CD8-positive, alpha-beta memory T cell (primary cell): ENCODE measurements at regions not wholly inside any gene's neighbourhood (a gene's known extent, or its start where the extent isn't known, plus 50 kb on each side); places are given as distances from the start of the nearest gene placed in this dataset.

Experiments used
- CTCF ChIA-PET: fragments of 350-600 bp; sonication (Branson Sonifier 250); formaldehyde crosslinking; loops from one replicate; lab custom pipeline; 2021; ENCODE audit warnings: antibody characterized with exemption; lab: Charles Lee
- POLR2A ChIA-PET: fragments of 350-600 bp; sonication (Branson Sonifier 250); formaldehyde crosslinking; loops from one replicate; lab custom pipeline; 2021; ENCODE audit warnings: antibody characterized with exemption; lab: Charles Lee
- DNase-seq, 5 donors: peaks; one replicate each; pipeline versions ENCODE4 v3.0.0 to v3.0.0-alpha.2; 2020 to 2022; ENCODE audit warnings: mixed read lengths in 1 of 5
- H3K27ac ChIP-seq: one replicate; pipeline ENCODE4 v1.7.0; 2013; ENCODE audit warnings: low read depth, mild to moderate bottlenecking, low read length, moderate library complexity
- H3K27me3 ChIP-seq: 2 replicates; pipeline ENCODE4 v1.7.0; 2013; ENCODE audit warnings: low read length, mild to moderate bottlenecking; ENCODE audit not compliant: insufficient read depth, poor library complexity, severe bottlenecking
- H3K36me3 ChIP-seq: 2 replicates; pipeline ENCODE4 v1.7.0; 2013; ENCODE audit warnings: mild to moderate bottlenecking, low read length, moderate library complexity; ENCODE audit not compliant: insufficient read depth
- H3K4me1 ChIP-seq: 2 replicates; pipeline ENCODE4 v1.7.0; 2013; ENCODE audit warnings: mild to moderate bottlenecking, low read length, moderate library complexity; ENCODE audit not compliant: insufficient read depth
- H3K4me3 ChIP-seq: 2 replicates; pipeline ENCODE4 v1.7.0; 2013; ENCODE audit warnings: mild to moderate bottlenecking, low read length
- H3K9me3 ChIP-seq: 2 replicates; pipeline ENCODE4 v1.7.0; 2013; ENCODE audit warnings: mild to moderate bottlenecking, low read length
- H3K27ac Mint-ChIP-seq, 8 donors: one replicate each; pipeline ENCODE4 v1.8.0; 2020 to 2021; ENCODE audit warnings: mixed read lengths in 8 of 8, mild to moderate bottlenecking in 6 of 8, inconsistent platforms in 3 of 8, moderate library complexity in 3 of 8
- H3K27me3 Mint-ChIP-seq, 2 donors: one replicate each; pipeline ENCODE4 v1.8.0; 2020 to 2021; ENCODE audit warnings: mixed read lengths in 2 of 2, mild to moderate bottlenecking in 1 of 2, moderate library complexity in 1 of 2
- H3K36me3 Mint-ChIP-seq, 3 donors: one replicate each; pipeline ENCODE4 v1.8.0; 2020 to 2021; ENCODE audit warnings: mixed read lengths in 3 of 3, inconsistent platforms in 1 of 3, mild to moderate bottlenecking in 1 of 3
- H3K4me1 Mint-ChIP-seq, 3 donors: one replicate each; pipeline ENCODE4 v1.8.0; 2020 to 2021; ENCODE audit warnings: mixed read lengths in 3 of 3, inconsistent platforms in 1 of 3, mild to moderate bottlenecking in 1 of 3
- H3K4me3 Mint-ChIP-seq, 7 donors: one replicate each; pipeline ENCODE4 v1.8.0; 2020 to 2021; ENCODE audit warnings: mixed read lengths in 7 of 7, mild to moderate bottlenecking in 6 of 7, moderate library complexity in 4 of 7, inconsistent platforms in 2 of 7
- H3K9me3 Mint-ChIP-seq, 5 donors: one replicate each; pipeline ENCODE4 v1.8.0; 2020 to 2022; ENCODE audit warnings: mixed read lengths in 5 of 5, mild to moderate bottlenecking in 3 of 5, moderate library complexity in 2 of 5, inconsistent platforms in 1 of 5

DNA sequence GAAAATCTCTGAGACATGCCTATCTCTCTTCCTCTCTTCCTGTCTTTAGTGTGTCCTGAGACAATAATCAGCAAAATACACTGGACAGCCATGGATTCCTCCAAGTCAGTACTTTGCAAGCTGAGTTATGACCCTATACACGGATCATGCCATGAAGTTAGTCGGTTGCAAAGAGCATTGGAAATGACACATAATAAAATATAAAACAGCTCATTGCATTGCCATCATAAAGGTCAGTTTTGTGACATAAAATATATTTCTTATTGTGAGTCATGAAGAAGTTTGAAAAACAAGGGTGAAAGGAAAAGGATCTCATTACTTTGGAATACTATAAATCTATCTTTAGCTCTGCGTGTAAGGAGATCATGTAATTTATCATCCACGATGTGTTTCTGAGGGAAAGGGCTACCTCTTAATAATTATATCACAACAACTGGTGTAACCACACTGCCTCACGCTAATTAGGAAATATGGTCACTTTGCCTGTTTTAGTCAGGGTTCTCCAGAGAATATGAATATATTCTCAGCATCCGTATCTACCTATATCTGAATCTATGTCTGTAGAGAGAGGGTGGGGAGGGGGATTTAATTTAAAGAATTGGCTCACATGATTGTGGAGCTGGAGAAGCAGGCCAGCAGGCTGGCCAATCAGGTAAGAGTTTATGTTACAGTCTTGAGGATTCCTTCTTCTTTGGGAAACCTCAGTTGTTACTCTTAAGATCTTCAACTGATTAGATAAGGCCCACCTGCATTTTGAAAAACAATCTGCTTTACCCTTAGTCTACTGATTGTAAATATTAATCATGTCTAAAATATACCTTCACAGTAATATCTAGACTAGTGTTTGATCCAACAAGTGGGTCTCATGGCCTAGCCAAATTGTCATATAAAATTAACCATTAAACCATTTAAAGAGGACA is 198.8 kb downstream of the FAT3 start:
- H3K4me3 Mint-ChIP-seq, result no peak overlapping the region
- H3K27me3 Mint-ChIP-seq, result no peaks in the 10 kb centered on the region
- H3K36me3 ChIP-seq, result no peaks in the 10 kb centered on the region
- peaks cover 0 to 26% (median 3%) of the 10 kb centered on the region in 5 donors for H3K9me3 Mint-ChIP-seq
- no peaks in the 10 kb centered on the region for H3K27me3 ChIP-seq
- H3K36me3 Mint-ChIP-seq, result no peaks in the 10 kb centered on the region
- no peak for DNase-seq
- no peak overlapping the region for H3K27ac Mint-ChIP-seq
- no peak overlapping the region for H3K4me3 ChIP-seq
- ChIA-PET POLR2A (no interaction called here), CTCF (no interaction called here)
- H3K9me3 ChIP-seq, result no peaks in the 10 kb centered on the region
- H3K27ac ChIP-seq, result no peak overlapping the region
- H3K4me1 ChIP-seq, result no peaks in the 10 kb centered on the region
- no peaks in the 10 kb centered on the region for H3K4me1 Mint-ChIP-seq

DNA sequence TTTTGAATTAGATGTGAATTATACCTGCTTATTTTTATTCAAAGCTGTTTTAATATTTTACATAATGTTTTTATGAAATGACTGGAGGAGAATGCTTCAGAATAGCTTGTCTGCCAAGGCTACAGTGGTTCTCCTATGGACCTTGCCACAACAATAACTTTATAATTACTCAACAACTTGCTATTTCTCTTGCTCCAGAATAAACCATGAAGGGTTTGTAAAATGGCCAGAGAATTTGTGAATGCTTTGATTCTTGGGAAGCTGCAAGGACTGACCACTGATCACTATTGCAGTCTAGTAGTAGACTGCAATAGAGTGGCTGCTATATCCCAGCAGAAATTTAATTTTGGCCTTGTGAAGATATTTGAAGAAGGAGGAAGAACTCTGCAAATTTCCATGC is 199.7 kb downstream of the FAT3 start:
- Histone ChIP-seq H3K4me1 (no peaks in the 10 kb centered on the region), H3K27me3 (no peaks in the 10 kb centered on the region), H3K9me3 (no peaks in the 10 kb centered on the region), H3K27ac (no peak overlapping the region), H3K36me3 (no peaks in the 10 kb centered on the region), H3K4me3 (no peak overlapping the region)
- H3K27me3 Mint-ChIP-seq, result no peaks in the 10 kb centered on the region
- H3K36me3 Mint-ChIP-seq, result no peaks in the 10 kb centered on the region
- ChIA-PET CTCF (no interaction called here), POLR2A (no interaction called here)
- H3K4me3 Mint-ChIP-seq, result no peak overlapping the region
- H3K9me3 Mint-ChIP-seq, result peaks cover 0 to 23% (median 6%) of the 10 kb centered on the region in 5 donors
- H3K4me1 Mint-ChIP-seq, result no peaks in the 10 kb centered on the region
- no peak for DNase-seq
- H3K27ac Mint-ChIP-seq, result no peak overlapping the region

GRCh38 chr11:92425127-92425526 is 200.5 kb downstream of the FAT3 start:
- ChIA-PET CTCF (no interaction called here), POLR2A (no interaction called here)
- H3K27me3 ChIP-seq, result no peaks in the 10 kb centered on the region
- Mint-ChIP-seq H3K4me1 (no peaks in the 10 kb centered on the region), H3K36me3 (no peaks in the 10 kb centered on the region), H3K4me3 (no peak overlapping the region), H3K9me3 (peaks cover 0 to 22% (median 6%) of the 10 kb centered on the region in 5 donors), H3K27me3 (no peaks in the 10 kb centered on the region), H3K27ac (no peak overlapping the region)
- H3K4me1 ChIP-seq, result no peaks in the 10 kb centered on the region
- no peaks in the 10 kb centered on the region for H3K36me3 ChIP-seq
- no peak for DNase-seq
- no peaks in the 10 kb centered on the region for H3K9me3 ChIP-seq
- no peak overlapping the region for H3K27ac ChIP-seq
- no peak overlapping the region for H3K4me3 ChIP-seq

DNA sequence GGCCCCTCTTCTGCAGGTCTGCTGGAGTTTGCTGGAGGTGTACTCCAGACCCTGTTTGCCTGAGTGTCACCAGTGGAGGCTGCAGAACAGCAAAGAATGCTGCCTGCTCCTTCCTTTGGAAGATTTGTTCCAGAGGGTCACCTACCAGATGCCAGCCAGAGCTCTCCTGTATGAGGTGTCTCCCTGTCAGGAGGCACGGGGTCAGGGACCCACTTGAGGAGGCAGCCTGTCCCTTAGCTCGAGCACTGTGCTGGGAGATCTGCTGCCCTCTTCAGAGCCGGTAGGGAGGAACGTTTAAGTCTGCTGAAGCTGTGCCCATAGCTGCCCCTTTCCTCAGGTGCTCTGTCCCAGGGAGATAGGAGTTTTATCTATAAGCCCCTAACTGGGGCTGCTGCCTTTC is 207.9 kb downstream of the FAT3 start:
- Histone ChIP-seq H3K9me3 (no peaks in the 10 kb centered on the region), H3K36me3 (no peaks in the 10 kb centered on the region), H3K27me3 (no peaks in the 10 kb centered on the region), H3K27ac (no peak overlapping the region), H3K4me3 (no peak overlapping the region), H3K4me1 (no peaks in the 10 kb centered on the region)
- ChIA-PET POLR2A (no interaction called here), CTCF (no interaction called here)
- no peak overlapping the region for H3K4me3 Mint-ChIP-seq
- DNase-seq, result no peak
- H3K4me1 Mint-ChIP-seq, result no peaks in the 10 kb centered on the region
- H3K36me3 Mint-ChIP-seq, result no peaks in the 10 kb centered on the region
- peaks cover 0 to 11% (median 4%) of the 10 kb centered on the region in 5 donors for H3K9me3 Mint-ChIP-seq
- no peaks in the 10 kb centered on the region for H3K27me3 Mint-ChIP-seq
- no peak overlapping the region for H3K27ac Mint-ChIP-seq

- Mint-ChIP-seq H3K9me3 (peaks cover 0 to 4% (median 0%) of the 10 kb centered on the region in 5 donors), H3K27me3 (peaks cover 0 to 1% of the 10 kb centered on the region in 2 donors), H3K4me3 (no peak overlapping the region), H3K27ac (no peak overlapping the region), H3K4me1 (no peaks in the 10 kb centered on the region), H3K36me3 (no peaks in the 10 kb centered on the region)
- no peak for DNase-seq
- no peaks in the 10 kb centered on the region for H3K27me3 ChIP-seq
- H3K27ac ChIP-seq, result no peak overlapping the region
- no peak overlapping the region for H3K4me3 ChIP-seq
- no peaks in the 10 kb centered on the region for H3K4me1 ChIP-seq
- ChIA-PET POLR2A (no interaction called here), CTCF (no interaction called here)
- H3K9me3 ChIP-seq, result no peaks in the 10 kb centered on the region
- no peaks in the 10 kb centered on the region for H3K36me3 ChIP-seq
Observed at GRCh38 chr11:92436034-92436920, 211.7 kb downstream of the FAT3 start.

GRCh38 chr11:92439133-92439532 is 214.5 kb downstream of the FAT3 start:
- no peaks in the 10 kb centered on the region for H3K4me1 ChIP-seq
- H3K9me3 ChIP-seq, result no peaks in the 10 kb centered on the region
- H3K4me3 ChIP-seq, result no peak overlapping the region
- ChIA-PET POLR2A (no interaction called here), CTCF (no interaction called here)
- Mint-ChIP-seq H3K27ac (no peak overlapping the region), H3K4me1 (no peaks in the 10 kb centered on the region), H3K27me3 (peaks cover 0 to 1% of the 10 kb centered on the region in 2 donors), H3K4me3 (no peak overlapping the region), H3K9me3 (peaks cover 0 to 6% (median 0%) of the 10 kb centered on the region in 5 donors), H3K36me3 (no peaks in the 10 kb centered on the region)
- no peak overlapping the region for H3K27ac ChIP-seq
- H3K36me3 ChIP-seq, result no peaks in the 10 kb centered on the region
- H3K27me3 ChIP-seq, result no peaks in the 10 kb centered on the region
- DNase-seq, result no peak

- CTCF ChIA-PET, result no interaction called here
- Mint-ChIP-seq H3K4me3 (no peak overlapping the region), H3K9me3 (peaks cover 0 to 4% (median 0%) of the 10 kb centered on the region in 5 donors), H3K4me1 (no peaks in the 10 kb centered on the region), H3K27me3 (peaks cover 0 to 1% of the 10 kb centered on the region in 2 donors), H3K27ac (no peak overlapping the region), H3K36me3 (no peaks in the 10 kb centered on the region)
- no peak for DNase-seq
- Histone ChIP-seq H3K4me1 (no peaks in the 10 kb centered on the region), H3K4me3 (no peak overlapping the region), H3K9me3 (no peaks in the 10 kb centered on the region), H3K27me3 (no peaks in the 10 kb centered on the region), H3K27ac (no peak overlapping the region), H3K36me3 (no peaks in the 10 kb centered on the region)
- POLR2A ChIA-PET, result no interaction called here
Observed at GRCh38 chr11:92440701-92441442, 216.3 kb downstream of the FAT3 start.

DNA sequence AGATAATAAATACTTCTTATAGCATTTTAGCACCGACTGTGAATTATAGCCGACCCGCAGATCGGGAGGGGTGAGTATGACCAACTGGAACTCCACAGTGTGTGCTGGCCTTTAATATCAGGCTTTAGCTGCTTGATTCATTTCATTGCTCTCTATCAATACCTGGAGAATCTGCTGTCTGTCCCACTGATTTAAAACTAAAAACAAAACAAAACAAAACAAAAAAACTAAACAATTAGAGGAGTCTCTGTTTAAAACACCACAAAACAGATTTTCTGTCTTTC is 216.8 kb downstream of the FAT3 start:
- Mint-ChIP-seq H3K36me3 (no peaks in the 10 kb centered on the region), H3K27me3 (peaks cover 0 to 1% of the 10 kb centered on the region in 2 donors), H3K27ac (no peak overlapping the region), H3K9me3 (peaks cover 0 to 4% (median 0%) of the 10 kb centered on the region in 5 donors), H3K4me1 (no peaks in the 10 kb centered on the region), H3K4me3 (no peak overlapping the region)
- ChIA-PET CTCF (no interaction called here), POLR2A (no interaction called here)
- no peak for DNase-seq
- no peaks in the 10 kb centered on the region for H3K4me1 ChIP-seq
- no peak overlapping the region for H3K27ac ChIP-seq
- H3K4me3 ChIP-seq, result no peak overlapping the region
- no peaks in the 10 kb centered on the region for H3K36me3 ChIP-seq
- no peaks in the 10 kb centered on the region for H3K27me3 ChIP-seq
- H3K9me3 ChIP-seq, result no peaks in the 10 kb centered on the region
